ENCODE measurements at regions not wholly inside any gene's neighbourhood (a gene's known extent, or its start where the extent isn't known, plus 50 kb on each side); places are given as distances from the start of the nearest gene placed in this dataset.

- H3K4me1 ChIP-seq, result no peaks in the 10 kb centered on the region
- no peak overlapping the region for H3K4me3 ChIP-seq
- TF ChIP-seq CTCF (IDR thresholded peaks at IDR 0.05; ENCODE audit: borderline replicate concordance), result no peak
Measured at GRCh38 chr10:132120734-132121510, 55.2 kb downstream of the JAKMIP3 start.

GRCh38 chr10:132121511-132121830 lies 55.7 kb downstream of the JAKMIP3 start:
- Histone ChIP-seq H3K9me3 (replicated peaks) (no peaks in the 10 kb centered on the region), H3K27ac (replicated peaks) (no peak overlapping the region), H3K36me3 (no peaks in the 10 kb centered on the region), H3K4me3 (no peak overlapping the region), H3K27me3 (ENCODE audit: low read depth) (no peaks in the 10 kb centered on the region), H3K4me1 (no peaks in the 10 kb centered on the region)
- intact Hi-C loops (cut with micrococcal nuclease), result no loop called here
- TF ChIP-seq CTCF (IDR thresholded peaks at IDR 0.05; ENCODE audit: borderline replicate concordance), result no peak
- no peak for DNase-seq

More at GRCh38 chr10:132120734-132121510, 55.2 kb downstream of the JAKMIP3 start:
- no peaks in the 10 kb centered on the region for H3K36me3 ChIP-seq
- H3K9me3 ChIP-seq (replicated peaks), result no peaks in the 10 kb centered on the region
- no peaks in the 10 kb centered on the region for H3K27me3 ChIP-seq (ENCODE audit: low read depth)
- no peak overlapping the region for H3K27ac ChIP-seq (replicated peaks)
- no peak for DNase-seq
- intact Hi-C loops (cut with micrococcal nuclease), result no loop called here

- intact Hi-C loops (cut with micrococcal nuclease), result no loop called here
- DNase-seq, result no peak
- TF ChIP-seq CTCF (IDR thresholded peaks at IDR 0.05; ENCODE audit: borderline replicate concordance), result no peak
Measured at GRCh38 chr10:132122097-132122861, 56.5 kb downstream of the JAKMIP3 start.

GRCh38 chr10:132122939-132123445 lies 57.2 kb downstream of the JAKMIP3 start:
- Histone ChIP-seq H3K4me1 (no peaks in the 10 kb centered on the region), H3K36me3 (no peaks in the 10 kb centered on the region), H3K4me3 (no peak overlapping the region), H3K27ac (replicated peaks) (no peak overlapping the region), H3K9me3 (replicated peaks) (no peaks in the 10 kb centered on the region), H3K27me3 (ENCODE audit: low read depth) (no peaks in the 10 kb centered on the region)
- DNase-seq, result no peak
- intact Hi-C loops (cut with micrococcal nuclease), result no loop called here
- TF ChIP-seq CTCF (IDR thresholded peaks at IDR 0.05; ENCODE audit: borderline replicate concordance), result no peak

More at GRCh38 chr10:132122097-132122861, 56.5 kb downstream of the JAKMIP3 start:
- H3K27me3 ChIP-seq (ENCODE audit: low read depth), result no peaks in the 10 kb centered on the region
- no peak overlapping the region for H3K27ac ChIP-seq (replicated peaks)
- no peaks in the 10 kb centered on the region for H3K36me3 ChIP-seq
- no peaks in the 10 kb centered on the region for H3K4me1 ChIP-seq
- no peak overlapping the region for H3K4me3 ChIP-seq
- no peaks in the 10 kb centered on the region for H3K9me3 ChIP-seq (replicated peaks)

- intact Hi-C loops (cut with micrococcal nuclease), result no loop called here
- H3K9me3 ChIP-seq (replicated peaks), result no peaks in the 10 kb centered on the region
- no peaks in the 10 kb centered on the region for H3K4me1 ChIP-seq
- no peaks in the 10 kb centered on the region for H3K27me3 ChIP-seq (ENCODE audit: low read depth)
- no peak for TF ChIP-seq CTCF (IDR thresholded peaks at IDR 0.05; ENCODE audit: borderline replicate concordance)
- no peak overlapping the region for H3K4me3 ChIP-seq
- no peak for DNase-seq
- no peaks in the 10 kb centered on the region for H3K36me3 ChIP-seq
- no peak overlapping the region for H3K27ac ChIP-seq (replicated peaks)
Measured at GRCh38 chr10:132123606-132124005, 57.9 kb downstream of the JAKMIP3 start.

Data from left ventricle myocardium inferior (tissue), 1 donor.